SHP77 (cell line): ENCODE measurements at regions not wholly inside any gene's neighbourhood (a gene's known extent, or its start where the extent isn't known, plus 50 kb on each side); places are given as distances from the start of the nearest gene placed in this dataset.
A peak's percentile ranks its signal among the peaks of the same experiment; 100 is the strongest.

Experiments used
- DNase-seq, 2 experiments: peaks; one replicate each; lab custom pipeline; 2025; lab: John Stamatoyannopoulos, UW

DNA sequence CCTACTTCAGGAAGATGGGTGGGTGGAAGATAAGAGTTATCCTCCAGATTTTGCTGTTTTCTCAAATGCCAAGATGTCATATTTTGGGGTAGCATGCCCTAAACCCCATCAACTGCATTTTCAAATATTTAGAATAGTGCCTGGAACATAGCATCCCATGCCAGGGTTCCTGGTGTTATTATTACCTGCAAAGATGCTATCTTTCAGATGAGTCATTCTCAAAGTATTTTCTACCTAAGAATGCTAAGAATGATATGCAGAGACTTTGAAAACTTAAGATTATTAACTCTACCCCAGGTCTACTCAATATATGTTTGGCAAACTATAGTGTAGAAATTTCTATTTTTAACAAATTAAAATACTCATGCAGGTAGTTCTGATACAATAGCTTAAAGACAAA lies 934.3 kb upstream of the SLIT2 start:
- no peak for DNase-seq

DNA sequence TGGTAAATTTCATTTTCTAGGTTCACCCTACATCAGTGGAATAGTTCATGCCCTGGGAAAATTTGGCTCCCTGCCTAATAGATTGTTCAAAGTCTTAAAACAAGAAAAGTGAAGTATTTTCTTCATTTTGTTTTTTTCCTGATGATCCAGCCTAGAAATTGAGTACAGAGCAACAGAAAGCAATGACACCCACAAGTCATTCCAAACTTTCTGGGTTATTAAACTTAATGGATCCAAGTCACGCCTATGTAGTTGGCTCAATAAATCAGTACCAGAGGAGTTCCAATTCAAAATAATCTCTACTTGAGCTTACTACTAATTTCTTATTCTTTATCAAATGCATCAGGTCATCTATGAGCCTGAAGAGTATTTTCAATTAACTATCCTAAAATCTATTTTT lies 937.6 kb upstream of the SLIT2 start:
- no peak for DNase-seq

DNA sequence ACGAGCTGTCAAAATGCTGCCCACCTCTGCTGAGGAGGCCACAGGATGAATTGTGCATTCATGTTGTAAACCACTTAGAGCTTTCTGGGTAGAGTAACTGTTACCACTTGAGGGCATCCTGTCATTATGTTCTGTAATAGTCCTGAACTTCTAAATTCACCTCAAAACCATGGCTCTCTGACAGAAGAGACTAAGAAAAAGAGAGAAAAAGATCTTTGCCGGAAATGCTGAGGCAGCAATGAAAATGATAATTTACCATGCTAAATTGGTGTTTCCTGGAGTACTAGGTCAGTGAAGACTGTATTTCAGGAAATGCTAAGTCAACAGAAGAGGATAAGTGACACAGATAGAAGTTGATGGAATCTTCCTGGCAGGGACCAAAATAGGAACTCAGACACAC lies 942.3 kb upstream of the SLIT2 start:
- no peak for DNase-seq

DNA sequence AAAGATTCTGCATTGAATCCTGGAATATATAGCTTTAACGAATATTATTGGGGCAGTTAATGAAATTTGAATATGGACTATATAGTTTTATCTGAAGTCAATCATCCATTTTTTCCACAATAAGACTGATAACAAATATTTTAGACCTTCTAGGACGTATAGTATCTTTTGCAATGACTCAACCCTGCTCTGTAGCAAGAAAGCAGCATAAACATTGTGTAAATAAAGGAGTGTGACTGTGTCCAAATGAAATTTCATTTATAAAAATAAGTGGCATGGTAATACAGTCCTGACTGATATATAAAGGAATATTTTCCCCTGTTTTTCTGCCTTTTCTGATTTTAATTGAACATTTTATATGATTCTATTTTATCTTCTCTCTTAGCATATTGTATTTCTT lies 947.7 kb upstream of the SLIT2 start:
- no peak for DNase-seq

DNA sequence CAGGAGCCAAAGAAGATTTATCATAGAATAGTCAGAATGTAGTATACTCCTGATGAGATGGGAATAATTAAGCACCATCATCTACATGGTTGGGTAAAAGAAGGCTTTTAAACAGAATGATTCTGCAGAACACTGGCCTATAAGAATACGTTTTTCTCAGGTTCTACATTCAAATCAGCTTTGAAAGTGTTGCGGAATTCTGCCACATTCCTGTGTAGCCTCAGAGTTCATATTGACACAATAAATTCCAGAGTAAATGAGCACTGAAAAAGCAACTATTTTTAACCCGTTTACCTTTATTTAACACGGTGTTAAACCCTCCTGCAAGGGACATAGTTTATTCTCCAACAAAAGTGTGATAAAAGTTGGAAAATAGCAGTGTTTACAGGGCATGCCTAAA lies 950.2 kb upstream of the SLIT2 start:
- no peak for DNase-seq

DNA sequence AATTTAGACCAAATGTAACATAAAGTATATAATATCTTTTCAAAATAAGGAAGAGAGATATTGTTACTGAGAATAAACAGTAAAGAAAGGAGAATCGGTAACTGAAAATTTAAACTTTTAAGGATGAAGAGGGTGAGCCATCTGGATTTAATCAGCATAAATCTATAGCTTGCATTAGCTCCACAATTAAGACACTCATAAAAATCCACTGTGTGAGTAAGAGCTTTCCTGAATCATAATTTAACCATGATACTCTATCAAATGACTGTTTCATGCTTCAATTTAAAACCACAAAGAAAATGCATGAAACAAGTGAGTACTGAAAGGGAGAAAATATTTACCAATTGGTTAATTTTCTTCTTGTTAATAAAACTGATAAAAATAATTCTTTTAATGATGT lies 951.5 kb upstream of the SLIT2 start:
- DNase-seq = no peak

DNA sequence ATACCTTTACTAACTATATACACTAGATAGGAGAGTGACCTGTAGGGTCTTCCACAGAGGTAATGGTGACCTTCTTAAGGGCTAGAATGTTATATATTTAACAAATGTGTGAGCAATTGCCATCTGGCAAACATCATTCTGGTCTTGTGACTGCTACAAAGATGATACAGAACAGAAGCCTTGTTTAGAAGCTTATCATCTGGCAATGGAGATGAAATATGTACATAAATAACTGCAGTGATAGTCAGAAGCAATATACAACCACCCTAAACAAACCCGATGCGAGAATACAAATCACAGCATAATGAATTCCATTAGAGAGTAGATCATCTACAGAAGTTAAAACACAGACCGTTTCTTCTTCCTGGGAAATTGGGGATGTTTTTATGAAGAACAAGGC lies 952.7 kb upstream of the SLIT2 start:
- no peak for DNase-seq

DNA sequence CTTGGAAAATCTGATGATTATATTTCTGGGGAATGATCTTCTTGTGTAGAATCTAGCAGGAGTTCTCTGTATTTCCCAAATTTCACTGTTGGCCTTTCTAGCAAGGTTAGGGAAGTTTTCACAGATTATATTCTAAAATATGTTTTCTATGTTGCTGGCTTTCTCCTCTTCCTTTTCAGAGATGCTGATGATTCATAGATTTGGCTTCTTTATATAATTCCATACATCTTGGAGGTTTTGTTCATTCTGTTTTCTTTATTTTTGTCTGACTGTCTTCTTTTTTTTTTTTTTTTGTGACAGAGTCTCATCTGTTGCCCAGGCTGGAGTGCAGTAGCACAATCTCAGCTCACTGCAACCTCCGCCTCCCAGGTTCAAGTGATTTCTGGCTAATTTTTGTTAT lies 957.9 kb upstream of the SLIT2 start:
- no peak for DNase-seq

DNA sequence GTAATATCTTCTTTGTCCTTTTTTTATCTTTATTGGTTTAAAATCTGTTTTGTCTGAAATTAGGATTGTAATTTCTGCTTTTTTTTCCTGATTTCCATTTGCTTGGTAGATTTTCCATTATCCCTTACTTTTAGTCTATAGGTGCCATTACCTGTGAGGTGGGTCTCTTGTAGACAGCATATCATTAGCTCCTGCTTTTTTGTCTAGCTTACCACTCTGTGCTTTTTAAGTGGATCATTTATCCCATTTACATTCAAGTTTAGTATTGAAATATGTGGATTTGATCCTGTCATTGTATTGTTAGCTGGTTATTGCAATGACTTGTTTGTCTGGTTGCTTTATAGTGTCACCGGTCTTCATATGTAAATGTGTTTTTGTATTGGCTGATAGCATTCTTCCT lies 958.6 kb upstream of the SLIT2 start:
- DNase-seq = no peak

DNA sequence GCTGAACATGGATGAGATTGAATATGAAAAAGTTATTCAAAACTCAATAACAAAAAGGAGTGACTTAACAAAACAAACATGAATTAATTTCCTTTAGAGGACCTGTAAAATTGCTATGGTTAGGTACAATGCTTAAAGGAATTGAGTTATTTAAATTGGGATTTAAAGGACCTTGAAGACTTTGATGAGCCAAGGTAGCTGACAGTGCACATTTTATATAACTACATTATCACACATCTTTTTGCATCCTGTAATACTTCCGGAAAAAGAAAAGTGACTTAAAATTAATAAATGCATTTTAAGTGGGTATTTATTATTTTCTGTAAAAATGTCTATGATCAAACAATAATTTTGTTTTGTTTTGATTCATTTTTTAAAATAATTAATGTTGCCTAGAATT lies 964.8 kb upstream of the SLIT2 start:
- DNase-seq = no peak

DNA sequence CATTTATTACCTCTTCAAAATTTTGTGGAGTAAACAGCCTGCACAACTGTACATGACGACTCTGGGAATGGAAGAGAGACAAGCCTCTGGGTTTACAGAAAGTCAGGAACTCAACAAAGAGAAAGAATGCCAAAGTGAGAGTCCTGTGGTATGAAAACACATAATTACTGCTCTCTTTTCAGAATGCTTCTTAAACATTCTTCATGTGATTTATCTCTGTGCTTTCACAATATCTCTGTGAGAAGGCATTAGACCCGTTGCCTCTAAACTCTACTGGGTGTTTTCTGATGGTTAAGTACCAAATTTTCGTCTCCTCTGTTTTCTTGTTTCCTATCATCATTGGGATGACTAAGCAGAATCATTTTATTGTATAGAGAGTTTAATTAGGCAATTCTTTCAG lies 966.6 kb upstream of the SLIT2 start:
- no peak for DNase-seq

DNA sequence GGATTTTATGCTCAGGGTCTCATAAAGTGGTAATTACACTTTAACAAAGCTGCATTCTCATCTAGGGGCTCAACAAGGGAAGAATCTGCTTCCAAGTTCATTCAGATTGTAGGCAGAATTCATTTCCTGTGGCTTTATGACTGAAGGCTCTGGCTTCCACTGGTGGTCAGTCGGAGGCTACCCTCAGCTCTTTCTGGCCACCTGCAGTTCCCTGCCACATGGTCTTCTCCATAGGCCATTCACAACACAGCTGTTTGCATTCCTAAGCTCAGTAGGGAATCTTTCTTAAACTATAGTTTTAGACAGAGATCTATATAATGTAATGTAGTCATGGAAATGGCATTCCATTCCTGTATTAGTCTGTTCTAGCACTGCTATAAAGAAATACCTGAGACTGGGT lies 973.0 kb upstream of the SLIT2 start:
- DNase-seq = no peak

DNA sequence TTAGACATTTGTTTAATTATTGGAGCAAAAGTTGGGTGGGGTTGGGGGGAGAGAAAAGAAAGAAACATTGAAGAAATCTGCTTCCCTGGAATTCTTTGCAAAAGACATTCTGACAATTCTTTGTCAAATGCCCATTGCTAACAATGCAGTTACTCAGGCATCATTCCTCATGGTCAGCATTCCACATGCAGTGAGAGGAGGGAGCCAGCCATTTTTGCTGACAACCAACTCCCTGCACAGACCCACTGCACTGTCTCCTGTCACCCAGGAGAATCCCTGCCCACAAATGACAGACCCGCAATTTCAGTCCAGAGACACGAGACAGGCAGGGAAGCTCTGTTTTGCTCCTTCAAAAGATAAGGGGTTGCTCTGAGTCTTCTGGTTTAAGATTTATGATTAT lies 985.1 kb upstream of the SLIT2 start:
- DNase-seq = no peak

DNA sequence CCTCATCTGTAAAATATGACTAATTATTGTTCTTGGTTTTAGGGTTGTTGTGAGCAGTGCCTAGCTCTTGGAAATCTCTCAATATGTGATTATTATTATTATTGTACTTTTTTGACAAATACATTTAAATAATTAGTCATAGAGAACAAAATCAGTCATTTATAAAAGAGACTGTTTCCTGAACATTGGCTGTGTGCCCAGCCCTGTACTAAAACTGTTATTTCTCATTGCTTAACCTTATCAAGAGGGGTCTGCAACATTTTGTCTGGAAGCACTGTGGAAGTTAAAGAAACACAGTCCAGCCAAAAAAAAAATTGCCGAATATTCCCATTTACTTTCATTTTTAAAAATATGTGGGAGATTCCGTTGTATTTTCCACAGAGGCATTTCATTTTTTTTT lies 989.2 kb upstream of the SLIT2 start:
- DNase-seq = no peak

DNA sequence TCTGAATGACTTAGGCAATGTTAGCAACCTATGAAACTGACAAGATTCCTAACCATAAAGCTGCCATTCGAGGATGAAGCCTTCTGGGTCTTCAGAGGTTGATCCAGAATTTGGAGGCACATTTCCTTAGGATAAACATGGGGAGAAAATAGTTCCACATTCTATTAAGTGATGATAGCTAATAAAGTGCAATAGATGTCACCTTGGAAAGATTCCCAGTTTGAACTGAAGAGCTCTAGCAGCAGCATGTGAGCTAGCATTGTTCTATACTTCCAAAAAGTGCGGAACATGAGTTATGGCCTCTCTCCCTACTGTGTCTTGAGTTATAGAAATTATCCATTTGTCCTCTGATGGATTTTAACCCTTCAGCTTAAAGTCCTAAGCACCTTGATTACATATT lies 991.4 kb upstream of the SLIT2 start:
- no peak for DNase-seq

DNA sequence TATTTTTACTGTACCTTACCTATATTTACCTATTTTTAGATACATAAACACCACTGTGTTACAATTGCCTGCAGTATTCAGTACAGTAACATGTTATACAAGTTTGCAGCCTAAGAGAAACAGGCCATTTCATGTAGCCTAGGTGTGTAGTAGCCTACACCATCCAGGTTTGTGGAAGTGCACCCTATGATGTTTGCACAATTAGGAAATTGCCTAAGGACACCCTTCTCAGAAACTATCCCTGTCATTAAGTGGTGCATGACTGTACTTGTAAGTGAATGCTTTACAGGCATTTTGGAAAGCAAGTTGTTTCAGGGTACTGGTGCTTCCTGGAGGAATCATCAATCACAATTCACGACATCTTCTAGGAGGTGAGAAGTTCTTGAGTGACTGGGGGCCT lies 991.8 kb upstream of the SLIT2 start:
- no peak for DNase-seq

DNA sequence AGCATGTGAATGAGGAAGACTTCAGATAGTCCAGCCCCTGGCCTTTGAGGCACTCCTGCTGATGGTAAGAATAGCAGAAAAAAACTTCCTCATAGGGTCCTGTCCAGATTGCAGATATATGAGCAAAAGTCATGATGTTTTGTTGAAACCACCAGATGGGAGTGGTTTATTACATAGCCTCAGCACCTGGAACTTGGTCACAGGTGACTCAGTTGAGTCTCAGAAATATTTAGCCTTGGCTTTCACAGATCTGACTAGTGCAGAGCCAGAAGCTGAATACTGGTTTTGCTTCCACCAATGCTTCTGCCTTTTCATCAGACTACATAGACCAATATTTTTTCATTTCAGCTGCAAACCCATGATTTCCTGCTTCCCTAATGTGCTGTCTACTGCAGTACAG lies 994.9 kb upstream of the SLIT2 start:
- no peak for DNase-seq

DNA sequence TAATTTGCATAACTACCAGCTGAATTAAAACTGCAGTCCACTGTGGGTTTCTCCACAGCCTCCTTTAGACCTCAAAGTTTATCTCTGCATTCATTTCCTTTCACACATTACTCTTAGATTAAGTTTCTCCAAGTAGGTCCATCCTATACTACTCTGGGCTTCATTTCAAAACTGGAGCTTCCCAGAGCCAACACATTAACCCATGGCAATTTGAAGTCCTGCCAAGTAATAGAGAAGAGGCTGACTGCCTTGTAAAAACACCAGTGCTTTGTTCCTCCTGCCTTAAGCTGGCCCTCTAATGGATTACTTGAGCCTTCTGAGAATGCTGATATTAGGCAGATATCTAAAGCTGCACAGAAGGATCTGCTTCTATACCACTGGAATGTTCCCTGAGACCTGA lies 997.2 kb upstream of the SLIT2 start:
- no peak for DNase-seq

DNA sequence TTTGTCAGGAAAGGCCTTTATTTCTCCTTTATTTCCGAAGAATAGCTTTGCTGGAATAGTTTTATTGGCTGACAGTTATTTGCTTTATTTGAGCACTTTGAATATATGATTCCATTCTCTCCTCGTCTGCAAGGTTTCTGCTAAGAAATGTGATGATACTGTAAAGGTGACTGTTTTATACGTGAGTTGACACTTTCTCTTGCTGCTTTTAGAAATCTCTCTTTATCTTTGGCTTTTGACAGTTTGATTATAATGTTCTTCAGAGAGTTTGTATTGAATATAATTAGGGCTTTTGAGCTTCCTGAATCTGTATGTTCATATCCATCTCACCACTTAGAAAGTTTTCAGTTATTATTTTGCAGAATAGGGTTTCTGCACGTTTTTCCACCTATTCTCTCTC lies 1003.7 kb upstream of the SLIT2 start:
- DNase-seq = no peak

DNA sequence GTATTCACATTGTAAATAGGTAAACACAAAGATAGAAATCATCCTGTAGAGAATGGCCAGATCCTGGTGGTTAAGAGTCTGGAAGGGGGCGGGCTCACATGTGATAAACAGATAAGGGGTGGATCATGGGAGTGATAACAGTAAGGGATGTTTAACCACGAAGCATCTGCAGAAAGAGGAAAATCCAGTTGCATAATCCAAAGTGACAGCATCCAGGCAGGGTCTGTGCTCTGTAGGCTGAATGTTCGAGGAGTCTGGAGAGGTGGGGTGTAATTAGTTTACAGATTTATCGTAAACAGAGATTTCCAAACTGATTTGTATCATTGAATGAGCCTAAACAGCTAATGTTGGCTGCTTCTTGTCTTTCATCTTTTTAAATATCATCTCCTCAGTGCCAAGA lies 1009.8 kb upstream of the SLIT2 start:
- no peak for DNase-seq

DNA sequence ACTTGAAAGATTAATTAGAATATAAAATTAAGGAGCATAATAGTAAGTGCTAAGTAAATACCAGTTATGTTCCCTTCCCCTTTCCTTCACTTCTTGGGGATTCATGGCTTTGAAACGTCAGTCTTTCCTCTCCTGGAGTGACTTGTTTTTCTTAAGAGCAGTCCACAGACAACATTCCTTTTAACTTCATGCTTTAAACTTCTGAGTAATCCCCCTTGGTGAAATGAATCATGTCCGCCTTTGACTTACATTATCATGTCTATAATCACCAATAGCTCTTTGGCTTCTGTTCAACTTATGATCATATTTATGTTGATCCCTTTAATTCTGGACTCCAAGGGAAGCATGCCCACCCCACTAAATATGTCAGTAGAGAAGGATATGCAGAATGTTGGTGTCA lies 1012.1 kb upstream of the SLIT2 start:
- DNase-seq = no peak

DNA sequence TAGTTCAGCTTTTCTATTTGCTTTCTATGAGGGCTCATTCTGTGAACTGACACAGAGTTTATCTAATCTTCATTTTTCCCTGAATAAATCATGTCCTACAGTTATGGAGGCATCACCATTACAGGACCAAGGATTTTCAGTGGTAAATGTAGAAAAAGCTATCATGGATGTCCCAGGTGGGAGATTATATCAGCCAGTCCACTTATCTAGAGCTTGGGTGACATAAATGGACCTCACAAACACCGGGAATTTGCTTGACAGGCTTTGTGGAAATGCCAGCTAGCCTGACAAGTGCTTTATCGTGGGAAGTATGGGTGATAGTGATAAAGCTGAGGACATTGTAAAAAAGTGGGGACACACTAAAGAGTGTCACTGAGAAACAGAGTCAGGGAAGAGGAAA lies 1015.2 kb upstream of the SLIT2 start:
- no peak for DNase-seq

DNA sequence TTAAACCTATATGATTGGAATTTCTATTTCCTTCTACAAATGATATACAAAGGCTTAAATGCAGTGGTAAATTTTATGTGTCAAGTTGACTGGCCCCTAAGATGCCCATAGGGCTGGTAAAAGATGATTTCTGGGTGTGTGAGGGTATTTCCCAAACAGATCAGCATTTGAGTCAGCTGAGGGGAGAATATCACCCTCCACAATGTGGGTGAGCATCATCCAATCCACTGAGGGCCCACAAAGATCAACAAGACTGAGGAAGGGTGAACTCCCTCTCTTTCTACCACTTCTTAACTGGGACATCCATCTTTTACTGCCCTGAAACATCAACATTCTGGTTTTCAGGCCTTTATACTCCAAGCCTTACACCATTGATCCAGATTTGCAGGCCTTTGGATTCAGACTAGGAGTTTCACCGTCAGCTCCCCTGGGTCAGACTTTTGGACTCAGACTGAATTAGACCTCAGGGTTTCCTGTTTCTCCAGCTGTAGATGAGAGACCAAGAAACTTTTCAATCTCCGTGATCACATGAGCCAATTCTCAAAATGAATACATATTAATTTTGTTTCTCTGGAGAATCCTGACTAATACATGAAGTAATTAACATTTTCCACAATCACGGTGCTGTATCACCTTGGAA lies 1020.7 kb upstream of the SLIT2 start:
- DNase-seq = no peak

DNA sequence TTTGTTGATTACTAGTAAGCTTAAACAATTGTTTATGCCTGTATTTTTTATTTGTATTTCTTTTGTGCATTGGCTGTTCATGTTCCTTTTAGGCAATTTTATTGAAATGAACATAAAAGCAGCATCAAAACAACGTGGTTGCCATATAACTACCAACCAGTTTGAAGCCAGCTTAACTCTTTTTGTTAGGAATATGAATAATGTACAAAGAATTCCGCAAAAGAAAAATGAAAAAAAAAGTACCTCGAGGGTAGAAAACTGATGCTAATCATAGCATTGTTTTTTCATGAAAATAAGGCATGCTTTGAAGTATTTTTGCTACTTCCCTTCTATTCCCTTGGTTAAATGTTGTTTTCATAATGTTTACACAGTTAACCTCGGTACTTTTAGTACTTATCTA lies 1024.0 kb upstream of the SLIT2 start:
- no peak for DNase-seq

DNA sequence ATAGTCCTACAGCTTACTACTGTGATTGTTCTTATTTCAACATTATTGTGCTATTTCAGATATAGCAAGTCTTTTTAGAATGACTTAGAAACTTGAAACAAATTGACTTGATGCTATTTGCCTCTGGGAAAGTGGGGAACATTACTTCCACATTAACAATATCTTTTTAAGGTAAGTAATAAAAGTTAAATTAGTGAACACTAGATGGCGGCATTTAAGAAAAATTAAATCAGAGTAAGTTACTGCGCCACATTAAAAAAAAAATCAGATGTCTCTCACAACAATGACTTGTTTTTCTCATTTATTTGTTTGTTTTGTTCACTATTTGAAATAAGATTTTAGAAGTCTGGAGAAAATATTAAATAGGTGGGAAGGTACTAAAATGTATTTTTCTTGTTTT lies 1026.9 kb upstream of the SLIT2 start:
- DNase-seq = peak in 1 of 2 experiments; percentile 19
